OCI-LY7 (cell line): ENCODE measurements at regions not wholly inside any gene's neighbourhood (a gene's known extent, or its start where the extent isn't known, plus 50 kb on each side); places are given as distances from the start of the nearest gene placed in this dataset.

ENCODE experiments used
- EZH2phosphoT487 ChIP-seq: fragments of 200-600 bp; sonication (generic); IDR thresholded peaks from 2 replicates; pipeline ENCODE4 v1.6.1; 2018; ENCODE audit warnings: low read depth, borderline replicate concordance, mild to moderate bottlenecking, mixed run types, antibody characterized with exemption, low read length, moderate library complexity, mixed read lengths
- TF ChIP-seq, protein P1 (sequence below): fragments of 200-600 bp; sonication (generic); conservative IDR thresholded peaks from 2 replicates; pipeline ENCODE4 v1.5.1; 2014; ENCODE audit warnings: mild to moderate bottlenecking, antibody characterized with exemption, low read length, moderate library complexity, mixed read lengths

DNA sequence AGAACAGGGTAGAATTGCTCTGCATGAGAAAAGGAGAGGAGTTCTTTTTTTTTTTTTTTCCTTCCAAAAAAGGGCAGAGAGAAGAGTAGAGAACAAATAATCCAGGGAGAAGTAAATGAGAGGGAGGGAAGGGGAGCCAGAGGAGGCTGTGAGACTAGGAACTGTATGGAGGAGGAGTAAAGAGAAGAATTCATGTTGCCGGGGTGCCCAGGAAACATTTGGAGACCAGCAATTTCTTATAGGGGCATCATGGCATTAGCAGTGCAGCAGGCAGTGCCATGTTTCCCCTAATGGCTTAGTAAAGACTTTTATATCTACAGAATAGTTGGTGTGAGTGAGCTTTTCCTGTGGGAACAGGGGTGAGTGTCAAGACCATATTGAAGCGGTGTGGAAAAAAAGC, 86.4 kb upstream of the SESTD1 start:
- TF ChIP-seq, protein P1, sequence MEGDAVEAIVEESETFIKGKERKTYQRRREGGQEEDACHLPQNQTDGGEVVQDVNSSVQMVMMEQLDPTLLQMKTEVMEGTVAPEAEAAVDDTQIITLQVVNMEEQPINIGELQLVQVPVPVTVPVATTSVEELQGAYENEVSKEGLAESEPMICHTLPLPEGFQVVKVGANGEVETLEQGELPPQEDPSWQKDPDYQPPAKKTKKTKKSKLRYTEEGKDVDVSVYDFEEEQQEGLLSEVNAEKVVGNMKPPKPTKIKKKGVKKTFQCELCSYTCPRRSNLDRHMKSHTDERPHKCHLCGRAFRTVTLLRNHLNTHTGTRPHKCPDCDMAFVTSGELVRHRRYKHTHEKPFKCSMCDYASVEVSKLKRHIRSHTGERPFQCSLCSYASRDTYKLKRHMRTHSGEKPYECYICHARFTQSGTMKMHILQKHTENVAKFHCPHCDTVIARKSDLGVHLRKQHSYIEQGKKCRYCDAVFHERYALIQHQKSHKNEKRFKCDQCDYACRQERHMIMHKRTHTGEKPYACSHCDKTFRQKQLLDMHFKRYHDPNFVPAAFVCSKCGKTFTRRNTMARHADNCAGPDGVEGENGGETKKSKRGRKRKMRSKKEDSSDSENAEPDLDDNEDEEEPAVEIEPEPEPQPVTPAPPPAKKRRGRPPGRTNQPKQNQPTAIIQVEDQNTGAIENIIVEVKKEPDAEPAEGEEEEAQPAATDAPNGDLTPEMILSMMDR, result no peak
- TF ChIP-seq EZH2phosphoT487, result no peak
